ENCODE measurements at regions not wholly inside any gene's neighbourhood (a gene's known extent, or its start where the extent isn't known, plus 50 kb on each side); places are given as distances from the start of the nearest gene placed in this dataset.
"Not testable (repeated sequence)": the region's sequence is repeated elsewhere in the genome, so short reads cannot be mapped to it uniquely, and the experiment has no call there.

- Histone ChIP-seq H3K27ac (ENCODE audit: low read length) (no peak overlapping the region), H3K4me3 (ENCODE audit: low read length) (no peak overlapping the region), H3K27me3 (ENCODE audit: insufficient read depth, low read length) (no peaks in the 10 kb centered on the region), H3K9ac (ENCODE audit: low read depth, low read length) (no peak overlapping the region), H3K36me3 (ENCODE audit: insufficient read depth, low read depth, low read length) (no peaks in the 10 kb centered on the region), H3K4me1 (ENCODE audit: insufficient read depth, low read length) (no peaks in the 10 kb centered on the region), H3K9me3 (ENCODE audit: insufficient read depth, low read depth, low read length) (peaks cover 29% of the 10 kb centered on the region)
Observed at GRCh38 chr12:31906557-31907301, 52.5 kb upstream of the RESF1 start.

- H3K27me3 ChIP-seq (ENCODE audit: insufficient read depth, low read length) = no peaks in the 10 kb centered on the region
- no peak overlapping the region for H3K27ac ChIP-seq (ENCODE audit: low read length)
- peaks cover 20% of the 10 kb centered on the region for H3K9me3 ChIP-seq (ENCODE audit: insufficient read depth, low read depth, low read length)
- H3K4me1 ChIP-seq (ENCODE audit: insufficient read depth, low read length) = no peaks in the 10 kb centered on the region
- no peak overlapping the region for H3K9ac ChIP-seq (ENCODE audit: low read depth, low read length)
- no peaks in the 10 kb centered on the region for H3K36me3 ChIP-seq (ENCODE audit: insufficient read depth, low read depth, low read length)
- H3K4me3 ChIP-seq (ENCODE audit: low read length) = no peak overlapping the region
Observed at GRCh38 chr12:31903025-31903424, 56.2 kb upstream of the RESF1 start.

GRCh38 chr12:31900271-31900670, 58.9 kb upstream of the RESF1 start:
- Histone ChIP-seq H3K27ac (ENCODE audit: low read length) (no peak overlapping the region), H3K9me3 (ENCODE audit: insufficient read depth, low read depth, low read length) (peaks cover 2% of the 10 kb centered on the region; the same call in 1 of the 2 replicates), H3K4me3 (ENCODE audit: low read length) (no peak overlapping the region), H3K4me1 (ENCODE audit: insufficient read depth, low read length) (peaks cover 9% of the 10 kb centered on the region; the same call in 1 of the 2 replicates), H3K27me3 (ENCODE audit: insufficient read depth, low read length) (no peaks in the 10 kb centered on the region), H3K36me3 (ENCODE audit: insufficient read depth, low read depth, low read length) (no peaks in the 10 kb centered on the region), H3K9ac (ENCODE audit: low read depth, low read length) (no peak overlapping the region)

GRCh38 chr12:31899109-31899508, 60.1 kb upstream of the RESF1 start:
- H3K4me1 ChIP-seq (ENCODE audit: insufficient read depth, low read length) = peaks cover 9% of the 10 kb centered on the region; the same call in 1 of the 2 replicates
- H3K36me3 ChIP-seq (ENCODE audit: insufficient read depth, low read depth, low read length) = no peaks in the 10 kb centered on the region
- H3K27ac ChIP-seq (ENCODE audit: low read length) = no peak overlapping the region
- no peak overlapping the region for H3K4me3 ChIP-seq (ENCODE audit: low read length)
- no peaks in the 10 kb centered on the region for H3K9me3 ChIP-seq (ENCODE audit: insufficient read depth, low read depth, low read length)
- no peaks in the 10 kb centered on the region for H3K27me3 ChIP-seq (ENCODE audit: insufficient read depth, low read length)
- H3K9ac ChIP-seq (ENCODE audit: low read depth, low read length) = no peak overlapping the region

- H3K27ac ChIP-seq (ENCODE audit: low read length) = no peak overlapping the region
- no peaks in the 10 kb centered on the region for H3K27me3 ChIP-seq (ENCODE audit: insufficient read depth, low read length)
- H3K9ac ChIP-seq (ENCODE audit: low read depth, low read length) = no peak overlapping the region
- no peaks in the 10 kb centered on the region for H3K36me3 ChIP-seq (ENCODE audit: insufficient read depth, low read depth, low read length)
- H3K4me3 ChIP-seq (ENCODE audit: low read length) = no peak overlapping the region
- no peaks in the 10 kb centered on the region for H3K9me3 ChIP-seq (ENCODE audit: insufficient read depth, low read depth, low read length)
- H3K4me1 ChIP-seq (ENCODE audit: insufficient read depth, low read length) = peaks cover 9% of the 10 kb centered on the region; the same call in 1 of the 2 replicates
Observed at GRCh38 chr12:31897781-31898503, 61.3 kb upstream of the RESF1 start.

GRCh38 chr12:31897092-31897491, 62.1 kb upstream of the RESF1 start:
- not testable (repeated sequence) for H3K4me3 ChIP-seq (ENCODE audit: low read length); H3K9ac ChIP-seq (ENCODE audit: low read depth, low read length); H3K4me1 ChIP-seq (ENCODE audit: insufficient read depth, low read length); H3K36me3 ChIP-seq (ENCODE audit: insufficient read depth, low read depth, low read length); H3K27me3 ChIP-seq (ENCODE audit: insufficient read depth, low read length); H3K9me3 ChIP-seq (ENCODE audit: insufficient read depth, low read depth, low read length); H3K27ac ChIP-seq (ENCODE audit: low read length)

- H3K27ac ChIP-seq (ENCODE audit: low read length) = no peak overlapping the region
Observed at GRCh38 chr12:31896514-31897039, 62.6 kb upstream of the RESF1 start.

GRCh38 chr12:31895449-31896150, 63.6 kb upstream of the RESF1 start:
- H3K36me3 ChIP-seq (ENCODE audit: insufficient read depth, low read depth, low read length) = no peaks in the 10 kb centered on the region
- no peak overlapping the region for H3K4me3 ChIP-seq (ENCODE audit: low read length)
- H3K27me3 ChIP-seq (ENCODE audit: insufficient read depth, low read length) = no peaks in the 10 kb centered on the region
- H3K27ac ChIP-seq (ENCODE audit: low read length) = no peak overlapping the region
- peaks cover 9% of the 10 kb centered on the region; the same call in 1 of the 2 replicates for H3K4me1 ChIP-seq (ENCODE audit: insufficient read depth, low read length)
- H3K9me3 ChIP-seq (ENCODE audit: insufficient read depth, low read depth, low read length) = no peaks in the 10 kb centered on the region
- H3K9ac ChIP-seq (ENCODE audit: low read depth, low read length) = no peak overlapping the region

More at GRCh38 chr12:31896514-31897039, 62.6 kb upstream of the RESF1 start:
- Histone ChIP-seq H3K4me1 (ENCODE audit: insufficient read depth, low read length) (peaks cover 9% of the 10 kb centered on the region; the same call in 1 of the 2 replicates), H3K4me3 (ENCODE audit: low read length) (no peak overlapping the region), H3K36me3 (ENCODE audit: insufficient read depth, low read depth, low read length) (no peaks in the 10 kb centered on the region), H3K9me3 (ENCODE audit: insufficient read depth, low read depth, low read length) (no peaks in the 10 kb centered on the region), H3K9ac (ENCODE audit: low read depth, low read length) (no peak overlapping the region), H3K27me3 (ENCODE audit: insufficient read depth, low read length) (no peaks in the 10 kb centered on the region)

- Histone ChIP-seq H3K9me3 (ENCODE audit: insufficient read depth, low read depth, low read length) (peaks cover 16% of the 10 kb centered on the region; the same call in 1 of the 2 replicates), H3K9ac (ENCODE audit: low read depth, low read length) (no peak overlapping the region), H3K27ac (ENCODE audit: low read length) (no peak overlapping the region), H3K4me1 (ENCODE audit: insufficient read depth, low read length) (no peaks in the 10 kb centered on the region), H3K4me3 (ENCODE audit: low read length) (no peak overlapping the region), H3K36me3 (ENCODE audit: insufficient read depth, low read depth, low read length) (no peaks in the 10 kb centered on the region), H3K27me3 (ENCODE audit: insufficient read depth, low read length) (no peaks in the 10 kb centered on the region)
Observed at GRCh38 chr12:31890295-31891285, 68.6 kb upstream of the RESF1 start.

- Histone ChIP-seq H3K27ac (ENCODE audit: low read length) (no peak overlapping the region), H3K27me3 (ENCODE audit: insufficient read depth, low read length) (no peaks in the 10 kb centered on the region), H3K4me1 (ENCODE audit: insufficient read depth, low read length) (no peaks in the 10 kb centered on the region), H3K4me3 (ENCODE audit: low read length) (no peak overlapping the region), H3K36me3 (ENCODE audit: insufficient read depth, low read depth, low read length) (no peaks in the 10 kb centered on the region), H3K9me3 (ENCODE audit: insufficient read depth, low read depth, low read length) (peaks cover 16% of the 10 kb centered on the region; the same call in 1 of the 2 replicates), H3K9ac (ENCODE audit: low read depth, low read length) (no peak overlapping the region)
Observed at GRCh38 chr12:31887109-31887811, 72.0 kb upstream of the RESF1 start.
